Urothelium cell line (cell line): ENCODE measurements at regions not wholly inside any gene's neighbourhood (a gene's known extent, or its start where the extent isn't known, plus 50 kb on each side); places are given as distances from the start of the nearest gene placed in this dataset.

Experiments
- DNase-seq: peaks from one replicate; pipeline ENCODE4 v3.0.0; 2011; ENCODE audit warnings: low spot score, mixed read lengths
- FAIRE-seq: peaks from 2 replicates; lab custom pipeline; 2011; peaks lifted over from hg19 to GRCh38; lab: Jason Lieb, UNC

- no peak for FAIRE-seq
- DNase-seq: no peak
Measured at GRCh38 chr15:36218322-36218721, 361.1 kb upstream of the CDIN1 start.

GRCh38 chr15:36218991-36219390, 360.4 kb upstream of the CDIN1 start:
- DNase-seq (no peak), FAIRE-seq (no peak)

- FAIRE-seq (no peak), DNase-seq (no peak)
Measured at GRCh38 chr15:36221992-36222391, 357.4 kb upstream of the CDIN1 start.

GRCh38 chr15:36230776-36231175, 348.6 kb upstream of the CDIN1 start:
- DNase-seq (no peak), FAIRE-seq (no peak)

GRCh38 chr15:36232491-36232890, 346.9 kb upstream of the CDIN1 start:
- DNase-seq (no peak), FAIRE-seq (no peak)

- FAIRE-seq: no peak
- no peak for DNase-seq
Measured at GRCh38 chr15:36234743-36235142, 344.7 kb upstream of the CDIN1 start.

- no peak for FAIRE-seq
Measured at GRCh38 chr15:36235173-36235572, 344.3 kb upstream of the CDIN1 start.

GRCh38 chr15:36239509-36239908, 339.9 kb upstream of the CDIN1 start:
- FAIRE-seq: no peak
- DNase-seq: no peak

More at GRCh38 chr15:36235173-36235572, 344.3 kb upstream of the CDIN1 start:
- DNase-seq: no peak

- no peak for DNase-seq
- no peak for FAIRE-seq
Measured at GRCh38 chr15:36251450-36251849, 328.0 kb upstream of the CDIN1 start.

- FAIRE-seq (no peak), DNase-seq (no peak)
Measured at GRCh38 chr15:36252146-36252711, 327.2 kb upstream of the CDIN1 start.

- no peak for FAIRE-seq
- no peak for DNase-seq
Measured at GRCh38 chr15:36254426-36254825, 325.0 kb upstream of the CDIN1 start.

- FAIRE-seq (no peak), DNase-seq (no peak)
Measured at GRCh38 chr15:36256404-36256807, 323.0 kb upstream of the CDIN1 start.

GRCh38 chr15:36263666-36264065, 315.8 kb upstream of the CDIN1 start:
- FAIRE-seq: no peak
- DNase-seq: no peak

- DNase-seq: no peak
- no peak for FAIRE-seq
Measured at GRCh38 chr15:36265422-36265821, 314.0 kb upstream of the CDIN1 start.

GRCh38 chr15:36271048-36271447, 308.4 kb upstream of the CDIN1 start:
- DNase-seq (no peak), FAIRE-seq (no peak)

GRCh38 chr15:36275656-36276055, 303.8 kb upstream of the CDIN1 start:
- FAIRE-seq: no peak

GRCh38 chr15:36278219-36278618, 301.2 kb upstream of the CDIN1 start:
- no peak for DNase-seq
- no peak for FAIRE-seq

More at GRCh38 chr15:36275656-36276055, 303.8 kb upstream of the CDIN1 start:
- DNase-seq: no peak

GRCh38 chr15:36282821-36283220, 296.6 kb upstream of the CDIN1 start:
- DNase-seq (no peak), FAIRE-seq (no peak)

- no peak for FAIRE-seq
- no peak for DNase-seq
Measured at GRCh38 chr15:36284911-36285310, 294.5 kb upstream of the CDIN1 start.

- no peak for FAIRE-seq
- DNase-seq: no peak
Measured at GRCh38 chr15:36291501-36291900, 287.9 kb upstream of the CDIN1 start.

GRCh38 chr15:36294359-36294758, 285.1 kb upstream of the CDIN1 start:
- DNase-seq (no peak), FAIRE-seq (no peak)

GRCh38 chr15:36301947-36302346, 277.5 kb upstream of the CDIN1 start:
- DNase-seq (no peak), FAIRE-seq (no peak)

GRCh38 chr15:36313021-36313420, 266.4 kb upstream of the CDIN1 start:
- no peak for DNase-seq

More at GRCh38 chr15:36313021-36313420, 266.4 kb upstream of the CDIN1 start:
- no peak for FAIRE-seq
